Nephron (organoid): ENCODE measurements at regions not wholly inside any gene's neighbourhood (a gene's known extent, or its start where the extent isn't known, plus 50 kb on each side); places are given as distances from the start of the nearest gene placed in this dataset.

Experiments used
- H3K27ac Mint-ChIP-seq, 3 experiments: 2 replicates each; pipeline ENCODE4 v1.8.0; 2020; ENCODE audit warnings: mixed read lengths in 3 of 3, mild to moderate bottlenecking in 2 of 3, moderate library complexity in 1 of 3
- H3K27me3 Mint-ChIP-seq: 2 replicates; pipeline ENCODE4 v1.8.0; 2021; ENCODE audit warnings: low read depth, mild to moderate bottlenecking, moderate library complexity, mixed read lengths
- H3K36me3 Mint-ChIP-seq: 2 replicates; pipeline ENCODE4 v1.8.0; 2020; ENCODE audit warnings: low read depth, mixed read lengths
- H3K4me1 Mint-ChIP-seq: 2 replicates; pipeline ENCODE4 v1.8.0; 2020; ENCODE audit warnings: mixed read lengths
- H3K4me3 Mint-ChIP-seq, 3 experiments: 2 replicates each; pipeline ENCODE4 v1.8.0; 2020; ENCODE audit warnings: mild to moderate bottlenecking in 3 of 3, mixed read lengths in 3 of 3, moderate library complexity in 2 of 3
- H3K9me3 Mint-ChIP-seq: 2 replicates; pipeline ENCODE4 v1.8.0; 2020; ENCODE audit warnings: mixed read lengths
- CTCF ChIP-seq, 3 experiments: fragments of 200-600 bp; sonication (generic); IDR thresholded peaks; one replicate each; pipeline ENCODE4 v1.5.0; 2021; ENCODE audit warnings: antibody characterized with exemption in 3 of 3; ENCODE audit not compliant: unreplicated experiment in 3 of 3

- no peak overlapping the region for H3K4me3 Mint-ChIP-seq
- H3K27ac Mint-ChIP-seq, result no peak overlapping the region
- H3K36me3 Mint-ChIP-seq, result no peaks in the 10 kb centered on the region
- peaks cover 5% of the 10 kb centered on the region for H3K27me3 Mint-ChIP-seq
- TF ChIP-seq CTCF (IDR thresholded peaks at IDR 0.05; ENCODE audit: unreplicated experiment in 3 of 3), result no peak
- no peaks in the 10 kb centered on the region for H3K4me1 Mint-ChIP-seq
- H3K9me3 Mint-ChIP-seq, result no peaks in the 10 kb centered on the region
These were observed 196.8 kb upstream of the RORA start for GRCh38 chr15:61425934-61426333.

GRCh38 chr15:61422773-61423172 is 193.7 kb upstream of the RORA start:
- Mint-ChIP-seq H3K4me1 (no peaks in the 10 kb centered on the region), H3K9me3 (no peaks in the 10 kb centered on the region), H3K4me3 (no peak overlapping the region), H3K27ac (no peak overlapping the region), H3K36me3 (no peaks in the 10 kb centered on the region), H3K27me3 (peaks cover 5% of the 10 kb centered on the region)
- TF ChIP-seq CTCF (IDR thresholded peaks at IDR 0.05; ENCODE audit: unreplicated experiment in 3 of 3), result no peak

GRCh38 chr15:61421938-61422337 is 192.8 kb upstream of the RORA start:
- peaks cover 5% of the 10 kb centered on the region for H3K27me3 Mint-ChIP-seq
- TF ChIP-seq CTCF (IDR thresholded peaks at IDR 0.05; ENCODE audit: unreplicated experiment in 3 of 3), result no peak
- no peaks in the 10 kb centered on the region for H3K36me3 Mint-ChIP-seq
- H3K4me1 Mint-ChIP-seq, result no peaks in the 10 kb centered on the region
- no peaks in the 10 kb centered on the region for H3K9me3 Mint-ChIP-seq
- no peak overlapping the region for H3K27ac Mint-ChIP-seq
- H3K4me3 Mint-ChIP-seq, result no peak overlapping the region

GRCh38 chr15:61421470-61421869 is 192.4 kb upstream of the RORA start:
- no peak for TF ChIP-seq CTCF (IDR thresholded peaks at IDR 0.05; ENCODE audit: unreplicated experiment in 3 of 3)
- no peaks in the 10 kb centered on the region for H3K4me1 Mint-ChIP-seq
- H3K4me3 Mint-ChIP-seq, result no peak overlapping the region
- H3K27ac Mint-ChIP-seq, result no peak overlapping the region
- H3K27me3 Mint-ChIP-seq, result peaks cover 5% of the 10 kb centered on the region
- H3K36me3 Mint-ChIP-seq, result no peaks in the 10 kb centered on the region
- H3K9me3 Mint-ChIP-seq, result no peaks in the 10 kb centered on the region

- no peaks in the 10 kb centered on the region for H3K36me3 Mint-ChIP-seq
- no peaks in the 10 kb centered on the region for H3K4me1 Mint-ChIP-seq
- H3K27me3 Mint-ChIP-seq, result no peaks in the 10 kb centered on the region
- TF ChIP-seq CTCF (IDR thresholded peaks at IDR 0.05; ENCODE audit: unreplicated experiment in 3 of 3), result no peak
- no peak overlapping the region for H3K4me3 Mint-ChIP-seq
- no peak overlapping the region for H3K27ac Mint-ChIP-seq
- no peaks in the 10 kb centered on the region for H3K9me3 Mint-ChIP-seq
These were observed 191.4 kb upstream of the RORA start for GRCh38 chr15:61420546-61420945.

GRCh38 chr15:61415617-61416120 is 186.6 kb upstream of the RORA start:
- Mint-ChIP-seq H3K27me3 (peaks cover 9% of the 10 kb centered on the region), H3K9me3 (no peaks in the 10 kb centered on the region), H3K36me3 (no peaks in the 10 kb centered on the region), H3K4me1 (peaks cover 5% of the 10 kb centered on the region), H3K27ac (no peak overlapping the region), H3K4me3 (no peak overlapping the region)
- no peak for TF ChIP-seq CTCF (IDR thresholded peaks at IDR 0.05; ENCODE audit: unreplicated experiment in 3 of 3)
